ENCODE measurements at regions not wholly inside any gene's neighbourhood (a gene's known extent, or its start where the extent isn't known, plus 50 kb on each side); places are given as distances from the start of the nearest gene placed in this dataset.
"Not testable (repeated sequence)": the region's sequence is repeated elsewhere in the genome, so short reads cannot be mapped to it uniquely, and the experiment has no call there.

- DNase-seq (ENCODE audit: low read depth), result no peak
- H3K4me3 ChIP-seq (ENCODE audit: low read depth, low read length), result no peak overlapping the region
- TF ChIP-seq POLR2A (IDR thresholded peaks at IDR 0.05; ENCODE audit: extremely low read depth, insufficient read length), result no peak
- no peak for TF ChIP-seq MYC (IDR thresholded peaks at IDR 0.05; ENCODE audit: low read depth, low read length)
- TF ChIP-seq, protein P1, sequence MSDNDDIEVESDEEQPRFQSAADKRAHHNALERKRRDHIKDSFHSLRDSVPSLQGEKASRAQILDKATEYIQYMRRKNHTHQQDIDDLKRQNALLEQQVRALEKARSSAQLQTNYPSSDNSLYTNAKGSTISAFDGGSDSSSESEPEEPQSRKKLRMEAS (IDR thresholded peaks at IDR 0.05; ENCODE audit: low read depth, low read length), result no peak
- TF ChIP-seq, protein P2, sequence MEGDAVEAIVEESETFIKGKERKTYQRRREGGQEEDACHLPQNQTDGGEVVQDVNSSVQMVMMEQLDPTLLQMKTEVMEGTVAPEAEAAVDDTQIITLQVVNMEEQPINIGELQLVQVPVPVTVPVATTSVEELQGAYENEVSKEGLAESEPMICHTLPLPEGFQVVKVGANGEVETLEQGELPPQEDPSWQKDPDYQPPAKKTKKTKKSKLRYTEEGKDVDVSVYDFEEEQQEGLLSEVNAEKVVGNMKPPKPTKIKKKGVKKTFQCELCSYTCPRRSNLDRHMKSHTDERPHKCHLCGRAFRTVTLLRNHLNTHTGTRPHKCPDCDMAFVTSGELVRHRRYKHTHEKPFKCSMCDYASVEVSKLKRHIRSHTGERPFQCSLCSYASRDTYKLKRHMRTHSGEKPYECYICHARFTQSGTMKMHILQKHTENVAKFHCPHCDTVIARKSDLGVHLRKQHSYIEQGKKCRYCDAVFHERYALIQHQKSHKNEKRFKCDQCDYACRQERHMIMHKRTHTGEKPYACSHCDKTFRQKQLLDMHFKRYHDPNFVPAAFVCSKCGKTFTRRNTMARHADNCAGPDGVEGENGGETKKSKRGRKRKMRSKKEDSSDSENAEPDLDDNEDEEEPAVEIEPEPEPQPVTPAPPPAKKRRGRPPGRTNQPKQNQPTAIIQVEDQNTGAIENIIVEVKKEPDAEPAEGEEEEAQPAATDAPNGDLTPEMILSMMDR (IDR thresholded peaks at IDR 0.05; ENCODE audit: low read depth, low read length), result no peak
Measured at GRCh38 chr21:14740692-14741091, 194.6 kb upstream of the SAMSN1 start.

DNA sequence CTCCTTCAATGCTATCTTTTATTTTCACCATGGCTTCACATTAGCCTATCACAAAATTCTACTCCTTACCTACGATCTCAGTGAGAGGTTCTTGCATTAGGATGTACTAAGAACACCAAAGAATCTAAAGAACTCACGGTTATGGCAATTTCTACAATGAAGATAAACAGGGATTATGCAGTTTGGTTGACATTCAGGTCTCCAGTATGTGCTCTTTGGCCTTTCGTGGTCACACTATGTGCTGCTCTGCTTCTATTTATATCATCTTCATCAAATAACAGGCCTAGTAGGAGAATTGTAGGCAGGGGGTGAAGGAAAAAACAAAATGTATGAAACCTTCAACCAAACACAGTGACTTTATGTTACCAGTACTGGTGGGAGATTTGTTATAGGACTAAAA, 194.0 kb upstream of the SAMSN1 start:
- no peak for DNase-seq (ENCODE audit: low read depth)
- no peak overlapping the region for H3K4me3 ChIP-seq (ENCODE audit: low read depth, low read length)
- TF ChIP-seq MYC (IDR thresholded peaks at IDR 0.05; ENCODE audit: low read depth, low read length) (no peak), POLR2A (IDR thresholded peaks at IDR 0.05; ENCODE audit: extremely low read depth, insufficient read length) (no peak)
- TF ChIP-seq, protein P2 (IDR thresholded peaks at IDR 0.05; ENCODE audit: low read depth, low read length), result no peak
- TF ChIP-seq, protein P1 (IDR thresholded peaks at IDR 0.05; ENCODE audit: low read depth, low read length), result no peak

- no peak for TF ChIP-seq MYC (IDR thresholded peaks at IDR 0.05; ENCODE audit: low read depth, low read length)
- TF ChIP-seq POLR2A (IDR thresholded peaks at IDR 0.05; ENCODE audit: extremely low read depth, insufficient read length), result no peak
- TF ChIP-seq, protein P1 (IDR thresholded peaks at IDR 0.05; ENCODE audit: low read depth, low read length), result no peak
- H3K4me3 ChIP-seq (ENCODE audit: low read depth, low read length), result no peak overlapping the region
- DNase-seq (ENCODE audit: low read depth), result no peak
Measured at GRCh38 chr21:14739590-14739989, 193.5 kb upstream of the SAMSN1 start.

GRCh38 chr21:14738576-14738975, 192.5 kb upstream of the SAMSN1 start:
- DNase-seq (ENCODE audit: low read depth); H3K4me3 ChIP-seq (ENCODE audit: low read depth, low read length): not testable (repeated sequence)

DNA sequence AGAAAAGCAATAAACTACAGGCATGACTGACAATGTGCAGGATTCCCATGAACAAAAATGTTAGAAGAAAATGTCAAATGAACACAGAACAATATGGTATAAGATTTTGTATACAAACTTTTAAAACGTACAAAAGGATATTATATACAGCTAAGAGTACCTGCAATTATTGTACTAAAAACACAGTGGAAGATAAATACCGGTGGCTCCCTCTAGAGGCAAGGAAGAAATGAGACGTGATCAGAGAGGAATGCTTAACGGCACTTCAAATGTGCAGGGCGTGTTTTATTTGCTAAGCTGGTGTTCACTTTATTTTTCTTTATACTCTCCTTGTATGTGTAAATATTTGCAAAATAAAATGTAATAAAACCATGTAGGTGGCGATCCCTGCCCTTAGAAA, 191.8 kb upstream of the SAMSN1 start:
- peak; percentile 80 for DNase-seq (ENCODE audit: low read depth)
- TF ChIP-seq POLR2A (IDR thresholded peaks at IDR 0.05; ENCODE audit: extremely low read depth, insufficient read length), result no peak
- no peak for TF ChIP-seq MYC (IDR thresholded peaks at IDR 0.05; ENCODE audit: low read depth, low read length)
- TF ChIP-seq, protein P2 (IDR thresholded peaks at IDR 0.05; ENCODE audit: low read depth, low read length), result peak; percentile 54
- TF ChIP-seq, protein P1 (IDR thresholded peaks at IDR 0.05; ENCODE audit: low read depth, low read length), result no peak
- no peak overlapping the region for H3K4me3 ChIP-seq (ENCODE audit: low read depth, low read length)

GRCh38 chr21:14737284-14737691, 191.2 kb upstream of the SAMSN1 start:
- no peak for DNase-seq (ENCODE audit: low read depth)
- TF ChIP-seq, protein P2 (IDR thresholded peaks at IDR 0.05; ENCODE audit: low read depth, low read length), result no peak
- no peak for TF ChIP-seq POLR2A (IDR thresholded peaks at IDR 0.05; ENCODE audit: extremely low read depth, insufficient read length)
- TF ChIP-seq MYC (IDR thresholded peaks at IDR 0.05; ENCODE audit: low read depth, low read length), result no peak
- TF ChIP-seq, protein P1 (IDR thresholded peaks at IDR 0.05; ENCODE audit: low read depth, low read length), result no peak
- no peak overlapping the region for H3K4me3 ChIP-seq (ENCODE audit: low read depth, low read length)

DNA sequence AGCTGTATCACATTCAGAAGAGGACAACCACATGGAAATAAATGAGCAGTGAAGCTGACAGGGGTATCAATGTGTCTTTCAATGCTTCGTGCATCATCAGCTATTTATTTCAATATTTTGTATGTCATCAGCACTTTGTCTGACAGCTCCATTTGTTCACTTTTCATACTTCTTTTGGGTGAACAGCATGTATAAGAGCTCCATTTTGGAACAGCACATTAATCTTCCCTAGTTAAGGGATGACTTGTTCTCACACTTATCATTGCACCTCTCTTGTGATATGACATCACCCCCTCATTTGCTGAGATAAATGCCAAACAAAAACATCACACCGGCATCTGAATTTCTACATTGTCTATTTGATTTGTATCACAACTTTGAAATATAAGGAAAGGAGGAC, 190.6 kb upstream of the SAMSN1 start:
- DNase-seq (ENCODE audit: low read depth), result no peak
- TF ChIP-seq MYC (IDR thresholded peaks at IDR 0.05; ENCODE audit: low read depth, low read length) (no peak), POLR2A (IDR thresholded peaks at IDR 0.05; ENCODE audit: extremely low read depth, insufficient read length) (no peak)
- TF ChIP-seq, protein P1 (IDR thresholded peaks at IDR 0.05; ENCODE audit: low read depth, low read length), result no peak

More for the DNA sequence above, 190.6 kb upstream of the SAMSN1 start:
- H3K4me3 ChIP-seq (ENCODE audit: low read depth, low read length), result no peak overlapping the region
